ENCODE measurements at regions not wholly inside any gene's neighbourhood (a gene's known extent, or its start where the extent isn't known, plus 50 kb on each side); places are given as distances from the start of the nearest gene placed in this dataset.
"Not testable (repeated sequence)": the region's sequence is repeated elsewhere in the genome, so short reads cannot be mapped to it uniquely, and the experiment has no call there.

GRCh38 chr14:50020799-50021198 is 95.6 kb downstream of the VCPKMT start:
- DNase-seq = no peak

GRCh38 chr14:50021261-50022031 is 94.9 kb downstream of the VCPKMT start:
- peak; percentile 24 for DNase-seq

- no peak for DNase-seq
Observed at GRCh38 chr14:50022661-50023060, 93.7 kb downstream of the VCPKMT start.

- DNase-seq = no peak
Observed at GRCh38 chr14:50023671-50024490, 92.5 kb downstream of the VCPKMT start.

DNA sequence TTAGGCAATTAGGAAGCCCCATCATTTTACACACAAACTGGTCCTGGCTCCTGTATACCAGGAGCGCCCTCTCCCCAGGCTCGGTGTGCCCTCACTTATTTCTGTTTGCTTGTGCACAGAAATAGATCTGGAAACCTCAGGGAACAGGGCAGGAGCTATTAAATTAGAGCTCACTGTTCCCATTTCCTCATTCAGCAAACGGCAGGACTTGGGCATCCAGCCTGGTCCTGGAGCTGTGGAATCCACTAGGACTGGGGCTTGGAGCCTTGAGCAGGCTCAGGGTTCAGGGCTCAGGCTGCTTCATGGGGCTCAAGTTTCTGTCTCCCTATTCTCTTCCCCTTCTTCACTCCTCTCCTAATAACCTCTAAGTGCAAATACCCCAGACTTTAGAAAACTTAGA is 91.3 kb downstream of the VCPKMT start:
- DNase-seq = no peak

- no peak for DNase-seq
Observed at GRCh38 chr14:50025776-50026175, 90.6 kb downstream of the VCPKMT start.

- no peak for DNase-seq
Observed at GRCh38 chr14:50026396-50026795, 90.0 kb downstream of the VCPKMT start.

DNA sequence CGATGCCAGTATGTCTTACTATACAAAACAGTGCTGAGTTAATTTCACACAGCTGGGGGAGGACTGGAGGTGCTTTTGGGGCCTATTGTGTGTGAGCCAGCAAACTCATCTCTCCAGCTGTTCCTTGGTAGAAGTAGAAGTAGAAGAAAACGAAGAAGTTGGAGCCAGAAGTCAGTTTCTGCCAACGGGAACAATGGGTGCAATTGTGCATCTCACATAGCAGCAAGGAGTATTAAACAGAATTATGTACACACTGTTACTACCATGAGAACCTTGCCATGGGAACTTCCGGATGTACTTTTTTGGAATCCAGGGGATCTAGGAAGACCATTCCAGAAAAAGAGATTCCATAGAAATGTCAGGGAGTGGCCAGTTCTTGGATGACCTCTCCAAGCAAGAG is 88.6 kb downstream of the VCPKMT start:
- DNase-seq = no peak

DNA sequence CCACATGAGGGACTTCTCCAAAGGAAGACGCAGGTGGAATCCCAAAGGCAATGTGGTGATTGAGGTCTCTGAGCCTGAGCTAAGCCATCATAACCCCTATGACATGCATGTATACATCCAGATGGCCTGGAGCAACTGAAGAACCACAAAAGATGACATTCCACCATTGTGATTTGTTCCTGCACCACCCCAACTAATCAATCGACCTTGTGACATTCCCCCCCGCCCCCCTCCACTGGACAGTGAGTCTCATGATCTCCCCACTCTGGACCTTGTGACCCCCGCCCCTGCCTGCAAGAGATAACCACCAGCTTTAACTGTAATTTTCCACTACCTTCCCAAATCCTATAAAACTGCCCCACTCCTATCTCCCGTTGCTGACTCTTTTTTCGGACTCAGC is 87.9 kb downstream of the VCPKMT start:
- no peak for DNase-seq

GRCh38 chr14:50030036-50030435 is 86.3 kb downstream of the VCPKMT start:
- DNase-seq = no peak

DNA sequence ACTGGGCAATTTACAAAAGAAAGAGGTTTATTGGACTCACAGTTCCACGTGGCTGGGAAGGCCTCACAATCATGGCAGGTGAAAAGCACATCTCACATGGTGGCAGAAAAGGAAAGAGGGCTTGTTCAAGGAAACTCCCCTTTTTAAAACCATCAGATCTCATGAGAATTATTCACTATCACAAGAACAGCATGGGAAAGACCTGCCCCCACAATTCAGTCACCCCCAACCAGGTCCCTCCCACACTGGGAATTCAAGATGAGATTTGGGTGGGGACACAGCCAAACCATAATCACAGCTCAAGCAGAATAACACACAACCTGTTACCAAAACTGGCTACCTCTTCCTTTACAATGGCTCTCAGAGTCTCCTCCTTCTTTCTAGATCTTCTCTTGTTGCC is 85.5 kb downstream of the VCPKMT start:
- not testable (repeated sequence) for DNase-seq

GRCh38 chr14:50031602-50032313 is 84.6 kb downstream of the VCPKMT start:
- no peak for DNase-seq

DNA sequence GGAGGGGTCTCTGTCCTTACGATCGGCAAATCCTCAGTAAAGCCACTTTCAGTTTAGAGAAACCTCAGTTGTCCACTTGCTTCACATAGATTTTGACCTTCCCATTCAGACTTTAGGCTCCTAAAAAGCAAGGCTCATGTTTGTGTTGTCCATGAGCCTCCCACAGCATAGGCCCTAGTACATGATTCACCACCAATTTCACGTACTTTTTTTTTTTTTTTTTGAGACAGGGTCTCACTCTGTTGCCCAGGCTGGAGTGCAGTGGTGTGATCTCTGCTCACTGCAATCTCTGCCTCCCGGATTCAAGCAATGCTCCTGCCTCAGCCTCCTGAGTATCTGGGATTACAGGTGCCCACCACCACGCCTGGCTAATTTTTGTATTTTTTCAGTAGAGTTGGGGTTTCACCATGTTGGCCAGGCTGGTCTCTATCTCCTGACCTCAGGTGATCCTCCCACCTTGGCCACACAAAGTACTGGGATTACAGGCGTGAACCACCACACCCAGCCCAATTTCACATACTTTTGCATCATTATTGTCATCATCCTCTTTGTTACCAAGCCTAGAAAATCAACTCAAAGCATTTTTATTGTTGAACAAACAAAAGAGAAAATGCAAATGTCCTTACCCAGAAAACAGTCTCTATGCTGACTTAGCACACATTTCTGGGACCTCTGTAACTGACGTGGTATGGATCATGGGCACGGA is 83.8 kb downstream of the VCPKMT start:
- not testable (repeated sequence) for DNase-seq

DNA sequence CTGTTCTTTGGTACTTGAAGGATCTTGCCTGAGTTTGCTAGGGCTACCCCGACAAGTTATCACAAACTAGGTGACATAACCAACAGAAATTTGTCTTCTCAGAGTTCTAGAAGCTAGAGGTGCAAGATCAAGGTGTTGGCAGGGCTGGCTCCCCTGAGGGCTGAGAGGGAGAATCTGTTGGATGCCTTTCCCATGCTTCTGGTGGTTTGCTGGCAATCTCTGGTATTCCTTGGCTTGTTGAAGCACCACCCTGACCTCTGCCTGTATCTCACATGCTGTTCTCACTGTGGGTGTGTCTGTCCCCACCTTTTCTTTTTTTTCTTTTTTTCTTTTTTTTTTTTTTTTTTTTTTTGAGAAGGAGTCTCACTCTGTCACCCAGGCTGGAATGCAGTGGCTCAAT is 81.2 kb downstream of the VCPKMT start:
- no peak for DNase-seq

GRCh38 chr14:50036211-50036610 is 80.2 kb downstream of the VCPKMT start:
- no peak for DNase-seq

GRCh38 chr14:50036637-50037036 is 79.7 kb downstream of the VCPKMT start:
- no peak for DNase-seq

DNA sequence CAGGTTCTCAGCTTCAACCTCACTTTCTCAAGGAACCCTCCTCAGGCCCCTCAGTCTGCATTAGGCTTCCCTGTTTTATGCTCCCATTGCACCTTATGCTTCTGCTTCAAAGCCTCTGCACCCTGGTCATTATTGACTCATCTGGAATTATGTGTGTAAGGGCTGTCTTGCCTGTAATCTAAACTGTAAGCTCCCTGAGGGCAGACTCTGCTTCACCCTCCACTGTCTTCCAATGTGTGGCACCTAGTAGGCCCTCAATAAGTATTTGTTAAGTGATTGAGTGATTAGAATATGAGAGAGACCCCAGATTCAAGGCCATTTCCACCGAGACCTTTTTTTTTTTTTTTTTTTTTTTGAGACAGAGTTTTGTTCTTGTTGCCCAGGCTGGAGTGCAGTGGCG is 79.1 kb downstream of the VCPKMT start:
- DNase-seq = no peak

DNA sequence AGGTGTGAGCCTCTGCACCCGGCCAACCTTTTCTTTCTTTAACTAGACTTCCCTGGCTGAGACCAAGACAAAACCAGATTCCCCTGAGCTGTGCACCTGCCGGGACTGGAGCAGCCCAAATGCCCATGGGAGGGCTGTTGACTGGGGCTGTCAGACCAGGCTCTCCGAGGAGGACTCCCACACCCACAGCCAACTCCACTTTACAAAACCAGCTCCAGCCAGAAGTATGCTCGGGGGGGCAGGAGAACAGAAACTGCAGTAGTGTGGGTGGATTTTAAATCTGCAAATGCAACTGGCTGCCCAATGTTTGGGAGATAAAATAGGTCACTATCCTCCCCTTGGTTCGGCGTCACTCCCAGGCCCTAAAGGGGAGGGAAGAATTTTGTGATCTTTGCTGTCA is 78.5 kb downstream of the VCPKMT start:
- no peak for DNase-seq

- DNase-seq = peak; percentile 81
Observed at GRCh38 chr14:50038398-50039119, 77.8 kb downstream of the VCPKMT start.

DNA sequence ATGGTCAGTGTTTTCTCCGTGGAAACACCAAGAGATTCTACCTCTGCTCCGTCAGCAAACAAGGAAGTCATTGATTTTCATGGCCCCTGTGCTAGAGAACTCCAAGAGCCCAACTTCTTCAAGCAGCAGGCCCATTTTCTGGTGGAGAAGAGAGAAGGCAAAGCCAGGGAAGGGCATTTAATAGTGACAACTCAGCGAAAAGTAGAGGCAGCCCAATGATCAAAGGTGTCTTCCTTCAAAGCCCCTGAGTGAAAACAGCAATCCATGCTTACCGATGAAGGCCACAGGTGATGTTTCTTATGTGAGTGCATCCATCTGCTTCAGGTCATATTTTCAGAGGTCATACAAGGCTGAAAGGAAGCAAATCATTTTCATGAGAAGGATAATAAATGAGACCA is 77.3 kb downstream of the VCPKMT start:
- DNase-seq = no peak

DNA sequence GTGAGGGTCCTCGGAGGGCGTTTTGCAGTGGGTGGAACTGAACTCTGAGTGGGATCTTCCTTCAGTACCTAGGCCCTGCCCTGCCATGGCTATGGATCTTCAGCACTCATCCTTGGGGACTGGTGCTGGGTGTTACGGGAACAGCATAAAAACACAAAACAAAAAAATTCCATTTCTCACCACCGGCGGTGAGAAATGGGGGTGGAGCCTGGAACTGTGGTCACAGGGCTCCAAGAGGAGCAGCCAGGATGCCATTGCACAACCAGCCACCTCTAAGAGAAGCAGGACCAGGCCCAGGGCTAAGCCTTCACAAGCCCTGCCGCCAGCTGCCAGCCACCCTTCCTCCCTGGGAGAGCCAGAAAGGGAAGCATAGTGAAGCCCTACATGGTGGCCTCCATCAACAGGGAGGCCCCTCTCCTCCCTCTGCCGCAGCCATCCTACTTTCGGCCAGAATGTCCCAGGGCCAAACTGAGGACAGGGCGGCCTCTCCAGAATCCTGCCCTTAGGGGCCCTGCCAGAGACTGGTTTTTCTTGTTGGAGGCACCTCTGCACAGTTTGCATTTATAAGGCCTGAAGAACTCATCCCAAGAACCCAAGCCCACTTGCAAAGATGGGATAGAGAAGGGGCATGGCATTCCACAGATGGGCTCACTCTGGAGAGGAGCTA is 76.5 kb downstream of the VCPKMT start:
- DNase-seq = no peak

DNA sequence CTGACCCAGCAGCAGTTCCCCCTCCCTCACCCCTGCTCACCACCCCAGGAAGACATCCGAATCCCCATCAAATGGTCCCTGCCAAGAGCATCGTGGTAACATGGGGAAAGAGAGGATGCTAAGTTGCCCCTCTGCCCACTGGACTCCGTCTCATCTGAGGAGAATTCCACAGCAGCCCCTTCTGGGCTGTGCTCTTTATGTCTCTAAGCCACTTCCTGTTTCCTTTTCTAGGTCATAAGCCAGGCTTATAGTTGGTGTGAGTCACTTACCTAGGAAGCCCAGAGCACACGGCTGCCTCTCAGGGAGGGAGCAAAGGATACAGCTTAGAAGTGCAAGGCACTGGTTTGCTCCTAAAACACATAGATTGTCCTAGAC is 76.0 kb downstream of the VCPKMT start:
- peak; percentile 42 for DNase-seq
